Stimulated activated CD4-positive, alpha-beta T cell treated with anti-CD3 and anti-CD28 coated beads, Interleukin-2, amount 100 ng/mL, for 4 hours (primary cell): ENCODE measurements at regions not wholly inside any gene's neighbourhood (a gene's known extent, or its start where the extent isn't known, plus 50 kb on each side); places are given as distances from the start of the nearest gene placed in this dataset.
"Not testable (repeated sequence)": the region's sequence is repeated elsewhere in the genome, so short reads cannot be mapped to it uniquely, and the experiment has no call there.

Source experiments
- DNase-seq: peaks from one replicate; pipeline ENCODE4 v3.0.0-alpha.2; 2020; ENCODE audit warnings: low read depth

- DNase-seq, result not testable (repeated sequence)
Measured at GRCh38 chr12:9543341-9543740, 64.4 kb downstream of the KLRB1 start.

- not testable (repeated sequence) for DNase-seq
Measured at GRCh38 chr12:9542827-9543226, 64.9 kb downstream of the KLRB1 start.

- DNase-seq, result not testable (repeated sequence)
Measured at GRCh38 chr12:9515925-9516324, 91.8 kb downstream of the KLRB1 start.

GRCh38 chr12:9512695-9513094, 95.0 kb downstream of the KLRB1 start:
- DNase-seq, result not testable (repeated sequence)

- DNase-seq, result not testable (repeated sequence)
Measured at GRCh38 chr12:9510392-9511011, 97.2 kb downstream of the KLRB1 start.

- no peak for DNase-seq
Measured at GRCh38 chr12:9509464-9510161, 98.1 kb downstream of the KLRB1 start.

GRCh38 chr12:9506746-9507145, 101.0 kb downstream of the KLRB1 start:
- DNase-seq, result no peak

GRCh38 chr12:9503384-9503783, 104.3 kb downstream of the KLRB1 start:
- DNase-seq, result not testable (repeated sequence)

- DNase-seq, result not testable (repeated sequence)
Measured at GRCh38 chr12:9502845-9503244, 104.9 kb downstream of the KLRB1 start.

GRCh38 chr12:9493325-9493724, 114.4 kb downstream of the KLRB1 start:
- DNase-seq, result not testable (repeated sequence)

GRCh38 chr12:9481289-9481688, 126.4 kb downstream of the KLRB1 start:
- not testable (repeated sequence) for DNase-seq

GRCh38 chr12:9474197-9474596, 133.5 kb downstream of the KLRB1 start:
- not testable (repeated sequence) for DNase-seq

GRCh38 chr12:9473638-9474037, 134.1 kb downstream of the KLRB1 start:
- DNase-seq, result not testable (repeated sequence)

- not testable (repeated sequence) for DNase-seq
Measured at GRCh38 chr12:9471501-9471900, 136.2 kb downstream of the KLRB1 start.

- DNase-seq, result not testable (repeated sequence)
Measured at GRCh38 chr12:9470367-9470766, 137.3 kb downstream of the KLRB1 start.

- not testable (repeated sequence) for DNase-seq
Measured at GRCh38 chr12:9469956-9470355, 137.8 kb downstream of the KLRB1 start.

GRCh38 chr12:9469463-9469862, 138.3 kb downstream of the KLRB1 start:
- DNase-seq, result not testable (repeated sequence)

- DNase-seq, result not testable (repeated sequence)
Measured at GRCh38 chr12:9468998-9469397, 138.7 kb downstream of the KLRB1 start.

- not testable (repeated sequence) for DNase-seq
Measured at GRCh38 chr12:9468144-9468543, 139.6 kb downstream of the KLRB1 start.

GRCh38 chr12:9464408-9464807, 143.3 kb downstream of the KLRB1 start:
- DNase-seq, result no peak

GRCh38 chr12:9455516-9455915, 152.2 kb downstream of the KLRB1 start:
- DNase-seq, result not testable (repeated sequence)

- DNase-seq, result not testable (repeated sequence)
Measured at GRCh38 chr12:9454021-9454420, 153.7 kb downstream of the KLRB1 start.

GRCh38 chr12:9450127-9450567, 157.6 kb downstream of the KLRB1 start:
- not testable (repeated sequence) for DNase-seq
